RPMI7951 (cell line): ENCODE measurements at regions not wholly inside any gene's neighbourhood (a gene's known extent, or its start where the extent isn't known, plus 50 kb on each side); places are given as distances from the start of the nearest gene placed in this dataset.

ENCODE experiments used
- DNase-seq: peaks from one replicate; pipeline ENCODE4 v3.0.0-alpha.2; 2012; ENCODE audit warnings: low read depth

DNA sequence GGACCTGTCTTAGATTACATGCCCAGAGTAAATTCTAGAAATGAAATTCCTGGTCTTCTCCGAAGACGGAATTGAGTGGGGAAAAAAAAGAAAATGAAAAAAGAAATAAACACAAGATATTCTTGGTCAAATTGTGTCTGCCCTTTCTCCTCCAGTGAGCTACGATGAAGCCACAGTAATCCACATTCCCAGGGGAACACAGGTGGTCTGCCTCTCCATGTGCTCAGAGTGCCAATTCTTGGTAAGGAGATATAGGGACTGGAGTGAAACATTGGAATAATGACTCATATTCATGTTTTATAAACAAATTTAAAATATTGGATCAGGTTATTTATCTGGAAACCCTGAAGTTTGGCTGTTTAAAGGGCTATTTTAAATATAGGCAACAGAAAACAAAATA, 54.2 kb upstream of the MGST2 start:
- no peak for DNase-seq

DNA sequence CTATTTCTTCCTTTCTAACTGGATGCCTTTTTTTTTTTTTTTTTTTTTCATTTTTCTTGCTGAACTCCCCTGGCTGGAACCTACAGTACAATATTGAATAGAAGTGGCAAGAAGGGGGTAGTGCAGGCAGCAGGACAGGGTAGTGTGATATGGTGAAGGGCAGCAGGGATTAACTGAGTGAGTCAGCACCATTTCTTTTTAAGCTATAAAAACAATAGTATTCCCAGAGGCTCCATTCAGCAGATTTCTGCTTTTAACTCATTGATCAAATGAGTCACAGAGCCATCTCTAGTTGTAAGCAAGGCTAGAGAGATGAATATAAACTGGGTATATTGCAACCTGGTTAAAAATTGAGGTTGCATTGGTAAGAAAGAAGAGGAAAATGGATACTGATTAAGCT, 53.6 kb upstream of the SETD7 start:
- DNase-seq: no peak

DNA sequence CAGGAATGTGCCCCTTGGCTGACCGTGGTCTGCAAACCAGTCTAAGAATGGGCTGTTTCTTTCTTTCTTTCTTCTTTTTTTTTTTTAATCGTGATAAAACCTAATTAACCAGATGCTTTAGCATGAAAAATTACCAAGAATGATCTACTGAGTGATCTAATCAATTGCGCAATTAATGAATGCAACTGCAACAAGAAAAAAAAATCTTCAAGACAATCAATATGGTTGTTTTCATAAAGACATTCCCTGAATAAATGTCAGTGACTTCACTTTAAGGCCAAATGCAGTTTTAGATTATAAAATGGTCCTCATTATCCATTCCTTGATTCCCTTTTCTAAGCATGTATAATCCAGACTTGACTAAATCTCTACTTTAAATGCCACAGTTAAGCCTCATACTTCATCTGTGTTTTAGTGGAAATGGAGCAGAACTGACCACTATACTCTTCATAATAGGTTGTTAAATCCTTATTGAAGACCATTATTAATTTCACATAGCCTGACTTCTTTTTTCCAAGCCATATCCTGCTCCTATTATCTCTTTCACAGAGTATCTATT, 51.6 kb upstream of the SETD7 start:
- DNase-seq: no peak

DNA sequence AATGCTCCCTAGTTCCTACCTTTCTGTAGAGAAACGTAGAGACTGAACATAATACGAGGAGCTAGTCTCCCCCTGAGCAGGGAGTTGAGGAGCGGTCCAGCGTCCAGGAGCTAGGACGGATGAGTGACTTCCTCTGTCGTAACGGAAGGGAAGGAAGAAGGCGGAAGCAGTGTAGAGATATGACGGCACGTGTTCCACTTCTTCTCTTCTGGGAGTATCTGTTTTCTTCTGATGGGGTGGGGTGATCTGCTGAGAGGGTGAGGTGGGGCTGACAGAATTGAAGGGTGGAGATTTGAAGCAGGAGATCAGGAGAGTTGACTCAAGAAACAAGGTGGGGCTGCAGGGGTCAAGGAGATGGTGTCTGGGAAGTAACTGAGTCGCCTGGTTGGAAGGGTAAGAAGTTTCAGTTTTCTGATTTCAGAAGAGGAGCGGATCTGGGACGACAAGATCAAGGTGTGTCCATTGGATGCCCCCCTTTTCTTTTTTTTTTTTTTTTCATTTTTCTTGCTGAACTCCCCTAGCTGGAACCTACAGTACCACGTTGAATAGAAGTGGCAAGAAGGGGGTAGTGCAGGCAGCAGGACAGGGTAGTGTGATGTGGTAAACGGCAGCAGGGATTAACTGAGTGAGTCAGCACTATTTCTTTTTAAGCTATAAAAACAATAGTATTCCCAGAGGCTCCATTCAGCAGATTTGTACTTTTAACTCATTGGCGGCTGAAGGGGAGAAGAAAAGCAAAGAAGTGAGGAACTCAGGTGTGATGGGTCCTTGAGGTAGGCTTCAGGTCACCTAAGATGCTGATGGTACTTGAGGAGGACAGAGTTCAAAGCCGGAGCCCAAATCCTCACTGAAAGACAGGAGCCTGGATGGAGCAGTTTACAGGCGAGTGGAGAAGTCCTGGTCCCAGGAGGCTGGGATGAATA, 50.8 kb upstream of the SETD7 start:
- DNase-seq: peak; percentile 29

DNA sequence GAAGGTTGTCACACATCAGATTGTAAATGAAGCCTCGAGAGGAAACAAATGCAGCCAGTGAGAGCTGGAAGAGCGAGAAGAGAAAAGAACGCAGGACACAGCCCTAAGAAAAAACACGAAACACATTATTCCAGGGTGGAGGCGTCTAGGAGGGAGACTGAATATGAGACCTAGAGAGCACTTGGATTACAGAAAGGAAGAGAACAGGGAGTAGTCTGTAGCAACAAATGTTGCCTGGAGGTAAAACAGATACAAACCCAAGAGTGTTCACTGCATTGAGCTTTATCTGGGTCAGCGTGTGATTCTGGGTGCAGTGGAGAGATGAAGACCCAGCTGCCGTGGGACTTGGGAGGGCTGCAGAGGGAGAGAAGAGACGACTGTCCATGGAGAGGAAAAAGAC, 50.1 kb upstream of the SETD7 start:
- no peak for DNase-seq
